ENCODE measurements at regions not wholly inside any gene's neighbourhood (a gene's known extent, or its start where the extent isn't known, plus 50 kb on each side); places are given as distances from the start of the nearest gene placed in this dataset.

- Mint-ChIP-seq H3K4me3 (ENCODE audit: unreplicated experiment) (no peak overlapping the region), H3K4me1 (ENCODE audit: low read depth, unreplicated experiment) (peaks cover 2% of the 10 kb centered on the region)
Measured at GRCh38 chr1:216926720-216927510, 203.7 kb upstream of the ESRRG start.

GRCh38 chr1:216925962-216926625 lies 202.9 kb upstream of the ESRRG start:
- no peak overlapping the region for H2AFZ ChIP-seq (ENCODE audit: low read depth, low read length)
- H3K9me3 Mint-ChIP-seq (ENCODE audit: unreplicated experiment) = no peaks in the 10 kb centered on the region
- H3K36me3 Mint-ChIP-seq (ENCODE audit: low read depth, unreplicated experiment) = no peaks in the 10 kb centered on the region

More at GRCh38 chr1:216926720-216927510, 203.7 kb upstream of the ESRRG start:
- no peaks in the 10 kb centered on the region for H4K20me1 ChIP-seq (ENCODE audit: insufficient read depth, low read length)
- H3K4me3 ChIP-seq (ENCODE audit: insufficient read depth, low read depth, low read length) = no peak overlapping the region
- Mint-ChIP-seq H3K27ac (ENCODE audit: unreplicated experiment) (no peak overlapping the region), H3K36me3 (ENCODE audit: low read depth, unreplicated experiment) (no peaks in the 10 kb centered on the region), H3K9me3 (ENCODE audit: unreplicated experiment) (no peaks in the 10 kb centered on the region), H3K27me3 (ENCODE audit: low read depth, unreplicated experiment) (peaks cover 3% of the 10 kb centered on the region)
- no peaks in the 10 kb centered on the region for H3K79me2 ChIP-seq (ENCODE audit: insufficient read depth, low read length)
- peaks cover 17% of the 10 kb centered on the region for H3K4me1 ChIP-seq (ENCODE audit: insufficient read depth, low read length)
- H3K27me3 ChIP-seq (ENCODE audit: insufficient read depth, low read length) = no peaks in the 10 kb centered on the region
- no peak overlapping the region for H3K9ac ChIP-seq (ENCODE audit: low read length)
- H3K9me3 ChIP-seq (ENCODE audit: insufficient read depth, low read depth, low read length) = no peaks in the 10 kb centered on the region
- no peaks in the 10 kb centered on the region for H3K36me3 ChIP-seq (ENCODE audit: insufficient read depth, low read length)
- TF ChIP-seq EZH2 (IDR thresholded peaks at IDR 0.05; ENCODE audit: insufficient read depth, low read length) (no peak), CTCF (IDR thresholded peaks at IDR 0.05; ENCODE audit: insufficient read depth, low read depth, low read length) (no peak)
- H2AFZ ChIP-seq (ENCODE audit: low read depth, low read length) = no peak overlapping the region
- H3K4me2 ChIP-seq (ENCODE audit: low read length) = no peak overlapping the region
- H3K27ac ChIP-seq (ENCODE audit: low read depth, low read length) = no peak overlapping the region
- DNase-seq (ENCODE audit: low read depth) = no peak
- no peak for FAIRE-seq

More at GRCh38 chr1:216925962-216926625, 202.9 kb upstream of the ESRRG start:
- Histone ChIP-seq H3K4me2 (ENCODE audit: low read length) (no peak overlapping the region), H3K27ac (ENCODE audit: low read depth, low read length) (no peak overlapping the region), H3K27me3 (ENCODE audit: insufficient read depth, low read length) (no peaks in the 10 kb centered on the region), H3K79me2 (ENCODE audit: insufficient read depth, low read length) (no peaks in the 10 kb centered on the region), H3K4me1 (ENCODE audit: insufficient read depth, low read length) (peaks cover 17% of the 10 kb centered on the region), H3K9me3 (ENCODE audit: insufficient read depth, low read depth, low read length) (no peaks in the 10 kb centered on the region), H3K9ac (ENCODE audit: low read length) (no peak overlapping the region), H3K4me3 (ENCODE audit: insufficient read depth, low read depth, low read length) (no peak overlapping the region), H4K20me1 (ENCODE audit: insufficient read depth, low read length) (no peaks in the 10 kb centered on the region), H3K36me3 (ENCODE audit: insufficient read depth, low read length) (no peaks in the 10 kb centered on the region)
- Mint-ChIP-seq H3K4me1 (ENCODE audit: low read depth, unreplicated experiment) (peaks cover 2% of the 10 kb centered on the region), H3K4me3 (ENCODE audit: unreplicated experiment) (no peak overlapping the region), H3K27ac (ENCODE audit: unreplicated experiment) (no peak overlapping the region), H3K27me3 (ENCODE audit: low read depth, unreplicated experiment) (peaks cover 3% of the 10 kb centered on the region)
- FAIRE-seq (no peak), DNase-seq (ENCODE audit: low read depth) (no peak)
- TF ChIP-seq EZH2 (IDR thresholded peaks at IDR 0.05; ENCODE audit: insufficient read depth, low read length) = no peak
- no peak for TF ChIP-seq CTCF (IDR thresholded peaks at IDR 0.05; ENCODE audit: insufficient read depth, low read depth, low read length)
